ENCODE measurements at regions not wholly inside any gene's neighbourhood (a gene's known extent, or its start where the extent isn't known, plus 50 kb on each side); places are given as distances from the start of the nearest gene placed in this dataset.

GRCh38 chr13:58207501-58207900 lies 576.0 kb downstream of the PCDH17 start:
- Histone ChIP-seq H3K4me1 (ENCODE audit: control insufficient read depth, insufficient read depth, low read length) (no peaks in the 10 kb centered on the region), H3K9me3 (ENCODE audit: control insufficient read depth, insufficient read depth, low read depth, low read length) (no peaks in the 10 kb centered on the region), H3K27ac (ENCODE audit: extremely low read depth, low read depth, low read length) (no peak overlapping the region), H3K4me3 (ENCODE audit: low read depth, low read length) (no peak overlapping the region), H3K36me3 (ENCODE audit: control insufficient read depth in 2 of 2, insufficient read depth in 1 of 2, low read length in 2 of 2) (no peaks in the 10 kb centered on the region)
- TF ChIP-seq ZNF626 (tag by site-specific recombination; IDR thresholded peaks at IDR 0.05) (no peak), ZNF571 (tag by site-specific recombination; IDR thresholded peaks at IDR 0.05) (no peak), ZNF514 (tag by site-specific recombination; IDR thresholded peaks at IDR 0.05) (no peak), SETDB1 (IDR thresholded peaks at IDR 0.05; ENCODE audit: insufficient read length, low read length) (no peak), ZNF18 (tag by site-specific recombination; IDR thresholded peaks at IDR 0.05) (no peak), ZNF548 (tag by site-specific recombination; IDR thresholded peaks at IDR 0.05) (no peak), ZNF2 (tag by site-specific recombination; IDR thresholded peaks at IDR 0.05) (no peak)
- ChIA-PET CTCF (no interaction called here), POLR2A (no interaction called here)

GRCh38 chr13:58235454-58235853 lies 603.9 kb downstream of the PCDH17 start:
- CTCF ChIA-PET, result no interaction called here
- Histone ChIP-seq H3K36me3 (ENCODE audit: control insufficient read depth in 2 of 2, insufficient read depth in 1 of 2, low read length in 2 of 2) (no peaks in the 10 kb centered on the region), H3K27ac (ENCODE audit: extremely low read depth, low read depth, low read length) (no peak overlapping the region), H3K4me3 (ENCODE audit: low read depth, low read length) (no peak overlapping the region), H3K4me1 (ENCODE audit: control insufficient read depth, insufficient read depth, low read length) (no peaks in the 10 kb centered on the region), H3K9me3 (ENCODE audit: control insufficient read depth, insufficient read depth, low read depth, low read length) (no peaks in the 10 kb centered on the region)
- TF ChIP-seq ZNF266 (tag by site-specific recombination; IDR thresholded peaks at IDR 0.05; ENCODE audit: low read depth) (no peak), SETDB1 (IDR thresholded peaks at IDR 0.05; ENCODE audit: insufficient read length, low read length) (no peak), ZNF280C (tag by site-specific recombination; IDR thresholded peaks at IDR 0.05) (no peak)
- POLR2A ChIA-PET, result no interaction called here

GRCh38 chr13:58238972-58239773 lies 607.6 kb downstream of the PCDH17 start:
- no peaks in the 10 kb centered on the region for H3K4me1 ChIP-seq (ENCODE audit: control insufficient read depth, insufficient read depth, low read length)
- H3K9me3 ChIP-seq (ENCODE audit: control insufficient read depth, insufficient read depth, low read depth, low read length), result no peaks in the 10 kb centered on the region
- no peak overlapping the region for H3K4me3 ChIP-seq (ENCODE audit: low read depth, low read length)
- POLR2A ChIA-PET, result no interaction called here
- CTCF ChIA-PET, result no interaction called here
- no peak overlapping the region for H3K27ac ChIP-seq (ENCODE audit: extremely low read depth, low read depth, low read length)
- H3K36me3 ChIP-seq (ENCODE audit: control insufficient read depth in 2 of 2, insufficient read depth in 1 of 2, low read length in 2 of 2), result no peaks in the 10 kb centered on the region
- TF ChIP-seq ZNF214 (tag by site-specific recombination; IDR thresholded peaks at IDR 0.05; ENCODE audit: borderline replicate concordance), result no peak
- no peak for TF ChIP-seq REPIN1 (tag by site-specific recombination; IDR thresholded peaks at IDR 0.05; ENCODE audit: low read depth)
- TF ChIP-seq ZBTB20 (tag by site-specific recombination; IDR thresholded peaks at IDR 0.05), result no peak
- TF ChIP-seq ZNF274 (IDR thresholded peaks at IDR 0.05; ENCODE audit: low read length), result no peak
- TF ChIP-seq ZNF274 (tag by site-specific recombination; IDR thresholded peaks at IDR 0.05; ENCODE audit: borderline replicate concordance), result no peak
- TF ChIP-seq ZNF146 (tag by site-specific recombination; IDR thresholded peaks at IDR 0.05), result no peak
- no peak for TF ChIP-seq ZNF174 (tag by site-specific recombination; IDR thresholded peaks at IDR 0.05)
- TF ChIP-seq, protein P1, sequence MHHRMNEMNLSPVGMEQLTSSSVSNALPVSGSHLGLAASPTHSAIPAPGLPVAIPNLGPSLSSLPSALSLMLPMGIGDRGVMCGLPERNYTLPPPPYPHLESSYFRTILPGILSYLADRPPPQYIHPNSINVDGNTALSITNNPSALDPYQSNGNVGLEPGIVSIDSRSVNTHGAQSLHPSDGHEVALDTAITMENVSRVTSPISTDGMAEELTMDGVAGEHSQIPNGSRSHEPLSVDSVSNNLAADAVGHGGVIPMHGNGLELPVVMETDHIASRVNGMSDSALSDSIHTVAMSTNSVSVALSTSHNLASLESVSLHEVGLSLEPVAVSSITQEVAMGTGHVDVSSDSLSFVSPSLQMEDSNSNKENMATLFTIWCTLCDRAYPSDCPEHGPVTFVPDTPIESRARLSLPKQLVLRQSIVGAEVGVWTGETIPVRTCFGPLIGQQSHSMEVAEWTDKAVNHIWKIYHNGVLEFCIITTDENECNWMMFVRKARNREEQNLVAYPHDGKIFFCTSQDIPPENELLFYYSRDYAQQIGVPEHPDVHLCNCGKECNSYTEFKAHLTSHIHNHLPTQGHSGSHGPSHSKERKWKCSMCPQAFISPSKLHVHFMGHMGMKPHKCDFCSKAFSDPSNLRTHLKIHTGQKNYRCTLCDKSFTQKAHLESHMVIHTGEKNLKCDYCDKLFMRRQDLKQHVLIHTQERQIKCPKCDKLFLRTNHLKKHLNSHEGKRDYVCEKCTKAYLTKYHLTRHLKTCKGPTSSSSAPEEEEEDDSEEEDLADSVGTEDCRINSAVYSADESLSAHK (tag by site-specific recombination; IDR thresholded peaks at IDR 0.05), result no peak
- no peak for TF ChIP-seq YY2 (tag by site-specific recombination; IDR thresholded peaks at IDR 0.05)
- TF ChIP-seq SP3 (tag by site-specific recombination; IDR thresholded peaks at IDR 0.05), result no peak
- no peak for TF ChIP-seq ZNF138 (tag by site-specific recombination; IDR thresholded peaks at IDR 0.05; ENCODE audit: borderline replicate concordance)
- TF ChIP-seq OVOL3 (tag by site-specific recombination; IDR thresholded peaks at IDR 0.05), result no peak
- no peak for TF ChIP-seq ZNF837 (tag by site-specific recombination; IDR thresholded peaks at IDR 0.05)
- no peak for TF ChIP-seq ZNF580 (tag by site-specific recombination; IDR thresholded peaks at IDR 0.05)
- TF ChIP-seq MEIS1 (CRISPR knock-in tag; IDR thresholded peaks at IDR 0.05; ENCODE audit: borderline replicate concordance), result no peak

All from HEK293 (cell line).